HG03159 (cell line): ENCODE measurements at regions not wholly inside any gene's neighbourhood (a gene's known extent, or its start where the extent isn't known, plus 50 kb on each side); places are given as distances from the start of the nearest gene placed in this dataset.

Source experiments
- ATAC-seq: cut with Tn5 transposase; IDR thresholded peaks from one replicate; pipeline ENCODE4 v1.9.1; 2021; ENCODE audit warnings: mild to moderate bottlenecking, moderate library complexity; ENCODE audit not compliant: unreplicated experiment

DNA sequence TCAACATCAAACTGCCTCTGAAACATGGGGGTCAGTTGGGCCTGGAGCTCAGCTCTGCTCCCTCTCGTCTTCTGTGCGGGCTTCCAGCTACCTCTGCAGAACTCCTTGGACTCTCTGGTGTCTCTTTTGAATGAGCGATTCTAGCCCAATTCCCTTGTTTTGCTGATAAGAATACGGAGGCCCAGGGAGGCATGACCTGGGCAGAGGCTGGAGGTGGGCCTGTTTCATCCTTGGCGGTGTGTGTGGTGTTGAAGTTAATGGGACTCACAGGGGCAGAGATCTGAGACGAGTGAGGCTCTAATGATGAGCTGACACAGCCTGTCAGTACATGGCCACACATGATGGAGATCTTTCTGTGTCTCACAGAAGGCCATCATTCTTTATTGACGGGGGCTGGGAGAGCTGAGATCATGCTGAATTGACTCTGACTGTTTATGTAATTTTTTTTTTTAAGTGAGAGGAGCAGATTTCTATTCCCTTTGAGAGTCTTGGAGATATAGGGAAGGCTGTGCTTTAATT is 134.5 kb downstream of the URB2 start:
- no peak for ATAC-seq

GRCh38 chr1:229762891-229763290 is 136.8 kb downstream of the URB2 start:
- ATAC-seq: no peak

DNA sequence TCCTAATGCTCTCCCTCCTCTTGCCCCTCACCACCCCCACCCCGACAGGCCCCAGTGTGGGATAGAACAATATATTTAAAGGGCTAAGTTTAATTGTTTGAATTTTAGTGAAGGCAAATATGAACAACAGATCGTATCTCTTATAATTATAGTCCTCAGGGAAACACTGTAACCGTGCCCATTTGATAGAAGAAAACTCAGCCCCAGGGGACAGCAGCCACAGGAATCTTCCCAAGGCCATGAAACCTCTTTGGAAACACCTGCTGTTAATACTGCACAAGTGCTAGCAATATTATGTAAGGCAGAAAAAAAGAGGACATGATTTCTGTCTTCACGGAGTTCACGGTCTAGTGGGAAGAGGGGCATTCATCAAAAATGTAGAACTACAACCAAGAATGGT is 142.2 kb downstream of the URB2 start:
- no peak for ATAC-seq

GRCh38 chr1:229769006-229769405 is 143.0 kb downstream of the URB2 start:
- ATAC-seq: no peak

GRCh38 chr1:229769809-229770208 is 143.8 kb downstream of the URB2 start:
- no peak for ATAC-seq

- ATAC-seq: no peak
These were observed 152.7 kb downstream of the URB2 start for GRCh38 chr1:229778794-229779193.

GRCh38 chr1:229781453-229781852 is 155.4 kb downstream of the URB2 start:
- ATAC-seq: no peak

DNA sequence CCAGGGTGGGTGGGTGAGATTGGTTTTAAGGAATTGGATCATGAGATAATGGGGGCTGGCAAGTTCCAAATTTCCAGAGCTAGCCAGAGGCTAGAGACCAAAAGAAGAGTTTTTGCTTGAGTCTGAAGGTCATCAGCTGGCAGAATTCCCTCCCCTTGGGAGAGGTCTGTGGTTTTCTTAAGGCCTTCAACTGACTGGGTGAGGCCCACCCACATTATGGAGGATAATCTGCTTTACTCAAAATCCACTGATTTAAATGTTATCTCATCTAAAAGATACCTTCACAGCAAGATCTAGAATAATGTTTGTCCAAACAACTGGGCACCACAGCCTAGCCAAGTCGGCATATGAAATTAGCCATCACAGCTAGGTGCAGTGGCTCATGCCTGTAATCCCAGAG is 156.4 kb downstream of the URB2 start:
- no peak for ATAC-seq

- no peak for ATAC-seq
These were observed 158.8 kb downstream of the URB2 start for GRCh38 chr1:229784834-229785233.

DNA sequence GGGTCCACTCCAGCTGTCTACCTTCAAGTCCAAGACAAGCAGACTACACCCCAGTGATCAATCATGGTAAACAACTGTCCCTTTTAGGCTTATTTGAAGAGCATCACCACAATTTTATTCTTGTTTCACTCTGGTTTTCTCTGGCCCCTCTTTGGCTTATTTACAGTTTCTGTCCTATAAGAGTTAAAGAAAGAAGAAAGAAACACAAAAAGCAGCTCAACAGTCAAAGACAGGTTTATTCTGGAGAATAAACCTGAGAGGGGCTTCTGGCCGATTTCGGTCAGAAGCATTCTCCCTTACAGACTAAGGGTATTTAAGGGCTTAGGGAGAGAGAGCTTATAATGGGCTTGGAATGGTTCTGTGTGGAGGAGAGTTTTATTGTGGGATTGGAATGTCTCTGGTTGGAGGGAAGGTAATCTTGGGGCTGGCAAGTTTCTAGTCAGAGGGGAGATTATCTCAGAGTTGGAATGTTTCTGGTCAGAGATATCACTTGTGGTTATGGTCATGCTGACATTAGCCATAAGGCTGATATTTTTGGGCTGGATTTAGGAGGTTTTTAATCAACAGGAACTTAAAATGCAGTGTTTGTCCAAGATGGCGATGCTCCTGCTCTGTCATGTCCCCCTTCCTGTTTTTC is 161.0 kb downstream of the URB2 start:
- no peak for ATAC-seq

DNA sequence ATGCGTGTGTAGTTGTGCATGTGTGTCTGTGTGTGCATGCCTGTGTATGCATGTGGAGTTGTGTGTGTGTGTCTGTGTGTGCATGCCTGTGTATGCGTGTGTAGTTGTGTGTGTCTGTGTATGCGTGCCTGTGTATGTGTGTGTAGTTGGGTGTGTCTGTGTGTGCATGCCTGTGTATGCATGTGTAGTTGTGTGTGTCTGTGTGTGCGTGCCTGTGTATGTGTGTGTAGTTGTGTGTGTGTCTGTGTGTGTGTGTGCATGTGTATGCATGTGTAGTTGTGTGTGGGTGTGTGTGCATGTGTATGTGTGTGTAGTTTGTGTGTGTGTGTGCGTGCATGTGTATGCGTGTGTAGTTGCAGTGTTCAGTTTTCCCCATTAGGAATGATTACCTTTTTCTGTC is 162.0 kb downstream of the URB2 start:
- no peak for ATAC-seq

DNA sequence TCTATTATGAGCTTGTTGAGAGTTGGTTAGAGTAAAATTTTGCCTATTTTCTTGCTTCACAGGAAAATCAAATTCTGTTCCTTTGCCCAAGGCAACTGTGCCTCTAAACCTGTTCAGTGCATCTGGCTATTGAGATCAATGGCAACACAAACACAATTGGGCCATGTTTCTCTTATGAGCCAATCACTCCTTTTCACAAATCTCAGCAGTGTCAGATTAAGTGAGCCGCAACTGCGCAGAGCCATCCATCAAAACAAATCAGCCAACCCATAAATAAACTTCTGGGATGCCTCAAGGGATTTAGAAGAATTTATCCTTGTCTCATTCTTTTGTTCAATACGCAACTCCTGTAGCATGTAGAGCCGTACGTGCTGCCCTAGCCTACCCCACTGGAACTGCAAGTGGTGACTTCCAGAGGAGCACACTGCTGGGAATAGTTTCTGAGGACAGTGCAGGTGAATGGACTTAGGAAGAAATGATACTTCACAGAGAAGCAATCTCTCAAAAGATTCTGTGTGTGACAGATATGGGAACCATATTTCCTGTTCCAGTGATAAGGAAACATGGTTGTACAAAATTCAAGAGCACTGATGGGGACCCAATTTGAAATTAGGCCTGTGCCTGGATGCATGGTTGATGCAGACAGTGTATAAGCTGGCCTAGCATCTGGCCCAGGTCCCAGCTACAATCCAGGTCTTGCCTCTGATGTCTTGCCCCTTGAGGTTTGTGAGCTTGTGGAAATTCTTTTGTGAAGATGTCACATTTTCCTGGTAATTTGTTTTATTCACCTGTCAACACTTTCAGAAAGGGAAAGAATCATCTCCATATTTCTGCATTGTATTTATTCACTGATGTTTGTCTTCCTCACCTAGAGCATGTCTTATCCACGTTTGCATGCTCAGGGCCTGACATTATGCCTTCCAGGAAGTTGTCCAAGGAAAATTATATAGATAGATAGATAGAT is 166.2 kb downstream of the URB2 start:
- ATAC-seq: no peak

DNA sequence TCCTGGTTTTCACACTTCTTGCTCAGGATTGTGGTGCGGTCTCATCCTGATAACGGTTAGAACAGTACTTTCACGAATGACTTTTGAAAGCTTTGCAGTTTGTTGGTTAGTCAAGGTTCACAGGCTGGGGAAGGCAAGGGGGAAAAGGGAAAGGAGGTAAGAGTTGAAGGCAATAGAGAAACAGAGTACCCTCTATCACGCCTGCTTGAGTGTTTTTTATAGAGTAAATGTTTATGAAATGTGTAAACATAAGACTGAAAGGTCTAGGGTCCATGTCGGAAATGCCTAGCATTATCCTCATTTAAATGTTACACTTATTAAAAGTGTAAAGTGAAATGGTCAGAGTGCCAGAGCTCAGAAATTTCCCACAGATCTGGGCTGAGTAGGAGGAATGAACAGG is 167.4 kb downstream of the URB2 start:
- no peak for ATAC-seq

GRCh38 chr1:229798558-229798957 is 172.5 kb downstream of the URB2 start:
- no peak for ATAC-seq

GRCh38 chr1:229803626-229804217 is 177.7 kb downstream of the URB2 start:
- ATAC-seq: no peak

GRCh38 chr1:229808272-229808671 is 182.2 kb downstream of the URB2 start:
- no peak for ATAC-seq

- ATAC-seq: no peak
These were observed 184.1 kb downstream of the URB2 start for GRCh38 chr1:229810140-229810539.

GRCh38 chr1:229810961-229811360 is 184.9 kb downstream of the URB2 start:
- ATAC-seq: no peak

- no peak for ATAC-seq
These were observed 186.1 kb downstream of the URB2 start for GRCh38 chr1:229812148-229812547.

GRCh38 chr1:229812693-229813092 is 186.6 kb downstream of the URB2 start:
- ATAC-seq: no peak

DNA sequence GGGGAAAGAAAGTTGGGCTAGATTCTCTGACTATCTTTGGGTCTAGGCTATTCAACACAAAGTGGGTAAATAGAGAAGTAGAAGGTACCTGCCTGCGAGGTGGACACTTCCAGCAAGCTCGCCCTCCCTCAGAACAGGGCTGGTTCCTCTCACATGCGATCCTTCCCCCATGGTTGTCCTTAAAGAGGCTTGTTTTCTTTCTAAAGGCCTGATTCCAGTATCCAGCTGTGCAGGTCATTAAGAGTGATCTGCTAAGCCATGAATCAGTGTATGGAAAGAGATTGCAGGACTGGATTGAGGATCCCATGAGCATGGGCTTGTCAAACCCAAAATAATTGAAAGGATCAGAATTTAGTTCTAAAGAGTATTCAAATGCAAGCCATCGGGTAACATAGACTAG is 189.0 kb downstream of the URB2 start:
- ATAC-seq: no peak

DNA sequence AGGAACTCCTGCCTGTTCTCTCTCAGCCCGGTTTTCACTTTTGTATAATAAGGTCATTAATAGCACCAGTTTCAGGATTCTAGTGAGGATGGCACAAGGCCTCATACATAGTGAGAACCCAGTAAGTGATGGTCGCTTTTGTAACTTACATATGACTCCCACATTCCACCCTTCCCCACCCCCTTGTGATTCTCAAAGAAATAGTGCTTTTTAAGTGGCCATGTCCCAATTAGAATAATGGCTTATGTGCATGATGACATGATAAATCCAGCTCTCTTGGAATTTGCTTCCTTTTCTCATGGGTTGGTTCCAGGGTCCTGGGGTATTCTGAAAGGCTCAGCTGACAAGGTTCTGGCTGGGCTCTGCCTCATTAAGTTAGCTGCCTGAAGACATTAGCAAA is 189.9 kb downstream of the URB2 start:
- no peak for ATAC-seq
